HG03565 (cell line): ENCODE measurements at regions not wholly inside any gene's neighbourhood (a gene's known extent, or its start where the extent isn't known, plus 50 kb on each side); places are given as distances from the start of the nearest gene placed in this dataset.
A peak's percentile ranks its signal among the peaks of the same experiment; 100 is the strongest.

ENCODE experiments used
- ATAC-seq: cut with Tn5 transposase; IDR thresholded peaks from one replicate; pipeline ENCODE4 v1.9.1; 2021; ENCODE audit warnings: mild to moderate bottlenecking, moderate library complexity; ENCODE audit not compliant: unreplicated experiment

DNA sequence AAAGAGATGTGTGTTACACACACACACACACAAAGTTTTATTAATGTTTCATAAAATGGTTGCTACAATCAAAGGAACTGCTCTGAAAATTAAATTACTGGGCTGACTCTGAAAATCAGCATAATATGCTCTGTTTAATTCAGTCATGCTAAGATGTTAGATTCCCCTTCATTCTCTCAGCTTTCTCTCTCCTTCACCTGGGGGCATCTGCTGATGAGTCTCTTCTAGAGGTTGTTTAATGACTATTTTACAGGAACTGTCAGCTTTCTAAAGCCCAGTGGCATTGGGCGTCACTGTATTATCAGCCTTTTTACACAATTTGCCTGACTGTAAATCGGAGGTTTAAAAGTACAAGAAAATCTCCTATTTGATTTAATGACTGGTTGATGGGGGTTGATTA, 559.7 kb upstream of the POU3F2 start:
- ATAC-seq: no peak

DNA sequence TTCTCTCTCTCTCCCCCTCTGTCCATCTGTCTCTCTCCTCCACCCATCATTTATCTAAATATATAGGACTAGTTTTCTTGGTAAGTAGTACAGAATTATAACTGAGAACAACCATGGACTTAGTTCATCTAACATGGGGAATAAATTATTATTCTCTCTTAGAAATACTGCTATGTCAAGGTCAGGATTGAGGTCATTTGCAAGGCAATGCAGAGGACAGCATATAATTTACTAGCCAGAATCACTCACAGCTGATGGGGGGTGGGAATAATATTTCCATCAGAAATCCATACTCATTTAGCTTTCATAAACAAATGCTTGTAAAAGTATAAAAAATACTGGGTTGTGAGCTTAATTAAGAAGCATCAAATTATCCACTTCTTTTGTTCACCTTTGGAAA, 553.9 kb upstream of the POU3F2 start:
- no peak for ATAC-seq

DNA sequence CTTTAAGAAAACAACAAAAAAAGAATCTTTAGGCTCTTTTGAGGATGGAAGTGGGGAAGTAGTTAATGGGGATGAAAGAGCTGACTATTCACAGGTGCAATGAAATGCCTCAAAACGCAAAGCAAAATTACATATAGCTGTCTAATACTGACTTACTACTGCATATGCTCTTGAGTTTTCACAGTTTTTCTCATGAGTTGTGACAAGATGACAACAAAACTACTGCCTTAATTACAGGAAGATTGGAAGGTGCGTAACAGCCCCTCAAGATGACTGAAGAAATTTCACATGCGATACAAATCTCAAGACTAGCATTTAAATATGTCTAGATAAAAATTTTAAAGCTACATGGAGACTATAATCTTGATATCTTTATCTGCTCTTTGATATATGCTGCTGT, 547.8 kb upstream of the POU3F2 start:
- no peak for ATAC-seq

DNA sequence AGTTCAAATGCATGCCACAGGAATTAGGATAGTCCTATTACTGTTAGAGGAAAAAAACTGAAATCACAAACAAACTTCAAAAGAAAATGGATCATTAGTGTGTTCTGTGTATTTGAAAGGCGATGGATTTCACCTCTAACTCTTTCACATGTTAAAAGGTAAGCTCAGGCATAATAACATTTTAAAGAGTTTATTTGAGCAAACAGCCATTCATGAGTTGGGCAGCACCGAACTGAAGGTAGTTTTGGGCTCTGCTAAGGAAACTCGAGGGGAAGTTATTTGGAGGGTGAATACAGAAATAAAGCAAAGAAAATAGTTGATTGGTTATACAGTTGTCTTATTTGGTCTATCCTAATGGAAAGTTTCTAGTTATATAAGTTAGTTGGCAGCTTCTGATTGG, 546.5 kb upstream of the POU3F2 start:
- no peak for ATAC-seq

DNA sequence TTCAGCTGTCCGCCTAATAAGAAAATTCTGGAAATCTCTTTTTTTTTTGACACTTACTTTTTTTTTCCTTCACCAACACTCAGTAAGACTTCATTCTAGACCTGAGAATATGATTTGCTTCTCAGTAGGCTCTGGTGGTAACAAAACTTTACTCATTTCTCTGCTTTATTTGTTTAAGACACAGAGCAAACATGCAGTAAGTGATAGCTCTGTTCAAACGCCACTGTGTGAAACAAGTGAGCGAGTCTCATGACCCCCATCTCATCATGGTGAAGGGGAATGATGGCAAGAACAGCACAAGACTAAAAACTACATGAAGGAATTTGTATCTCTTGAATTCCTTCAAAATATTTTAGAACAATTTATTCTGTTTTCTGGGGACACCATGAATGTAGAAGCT, 541.6 kb upstream of the POU3F2 start:
- ATAC-seq: no peak

DNA sequence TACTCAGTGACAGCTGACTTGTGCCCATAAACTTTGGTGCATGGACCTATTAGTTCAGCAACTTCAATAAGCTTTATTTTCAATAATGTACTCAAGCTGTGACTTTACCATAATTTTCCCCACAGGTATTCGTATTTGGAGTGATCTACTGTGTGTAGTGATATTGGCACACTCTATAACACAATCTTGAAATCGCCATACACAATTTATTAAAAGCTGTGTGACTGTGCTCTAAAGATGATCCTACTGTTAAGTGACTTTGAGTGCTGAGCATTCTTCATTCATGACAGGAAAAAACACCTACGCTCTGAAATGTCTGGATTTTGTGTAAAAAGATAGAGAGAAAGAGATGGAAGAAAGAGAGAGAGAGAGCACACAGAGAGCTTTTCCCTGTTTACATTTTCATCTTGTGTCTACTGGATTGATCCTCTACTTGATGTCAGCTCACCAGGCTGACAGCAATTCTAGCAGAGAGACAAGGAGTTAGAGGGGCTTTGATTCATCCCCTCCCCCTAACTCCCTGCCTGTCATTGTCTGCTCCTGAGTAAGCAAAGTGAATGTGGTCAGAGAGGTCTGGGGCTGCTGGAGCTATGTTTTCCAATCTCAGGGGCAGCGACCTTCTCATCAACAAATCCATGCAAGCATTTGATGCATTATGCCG, 538.7 kb upstream of the POU3F2 start:
- ATAC-seq: no peak

DNA sequence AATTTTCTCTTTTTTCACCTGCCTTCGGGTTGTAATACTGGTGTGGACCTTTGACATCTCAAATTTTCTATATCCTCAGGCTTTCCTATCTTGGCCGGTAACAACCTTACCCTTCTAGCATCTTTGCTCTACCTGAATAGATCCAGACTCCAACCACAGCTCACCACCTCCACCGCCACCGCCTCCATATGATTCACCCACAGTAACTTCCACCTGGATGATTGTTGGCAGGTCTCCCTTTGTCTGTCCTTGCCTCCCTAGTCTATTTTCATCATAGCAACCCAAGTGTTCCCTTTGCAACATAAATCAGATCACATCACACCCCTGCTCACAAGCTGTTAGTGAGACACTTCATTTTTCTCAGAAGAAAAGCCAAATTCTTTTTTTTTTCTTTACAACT, 525.8 kb upstream of the POU3F2 start:
- no peak for ATAC-seq

DNA sequence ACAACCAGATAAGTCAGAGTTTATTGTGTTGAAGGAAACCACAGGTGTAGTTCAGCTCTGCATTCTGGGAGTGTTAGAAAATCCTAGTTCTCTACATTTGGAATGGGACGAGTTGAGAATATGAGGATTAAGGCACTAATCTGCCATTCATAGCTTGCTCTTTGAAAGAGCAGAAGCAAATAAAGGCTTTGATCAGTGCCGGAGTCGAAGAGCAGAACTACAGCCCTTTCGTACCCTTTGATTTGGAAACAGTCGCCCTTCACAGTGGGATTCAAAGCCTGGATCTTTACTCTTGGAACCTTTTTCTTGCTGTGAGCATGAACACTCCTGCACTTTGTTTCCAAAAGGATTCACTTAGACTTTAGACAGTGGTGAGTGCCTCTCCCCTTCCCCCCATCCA, 523.9 kb upstream of the POU3F2 start:
- no peak for ATAC-seq

DNA sequence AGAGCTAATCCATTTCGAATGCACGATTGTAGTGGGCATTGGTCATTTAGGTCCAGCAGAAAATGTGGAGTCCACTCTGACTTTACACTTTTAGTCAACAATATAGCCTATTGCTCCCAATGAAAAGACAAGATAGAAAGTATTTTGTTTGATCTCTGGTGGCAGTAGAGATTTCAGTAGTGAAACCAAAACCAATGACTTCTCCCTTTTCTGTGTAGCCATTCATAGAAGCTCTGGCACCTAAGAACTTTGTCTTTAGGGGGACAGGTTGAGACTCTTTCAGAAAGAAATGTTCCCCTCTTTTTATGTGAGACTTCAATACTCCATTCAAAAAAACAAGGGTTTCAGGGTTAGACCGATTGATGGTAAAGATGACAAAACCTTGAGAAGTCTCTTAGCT, 510.8 kb upstream of the POU3F2 start:
- ATAC-seq: peak; percentile 94

DNA sequence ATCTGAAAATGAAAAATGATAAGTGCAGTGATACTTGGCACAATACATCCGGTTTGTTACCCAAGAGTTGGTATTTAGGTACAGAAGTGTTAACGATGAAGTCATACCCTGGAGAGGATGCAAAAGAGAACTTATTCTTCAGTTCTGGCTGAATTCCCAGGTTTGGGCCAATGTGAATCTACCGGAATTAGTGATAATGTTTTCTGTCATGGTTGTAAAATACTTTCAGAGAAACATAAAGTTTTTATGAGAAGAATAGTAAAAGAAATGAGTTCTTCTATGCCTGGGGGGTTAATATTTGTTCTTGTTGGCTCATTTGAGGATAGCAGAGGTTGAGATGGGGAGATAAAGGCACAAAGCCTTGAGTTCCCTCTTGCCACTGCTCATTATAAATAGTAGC, 509.9 kb upstream of the POU3F2 start:
- ATAC-seq: no peak

DNA sequence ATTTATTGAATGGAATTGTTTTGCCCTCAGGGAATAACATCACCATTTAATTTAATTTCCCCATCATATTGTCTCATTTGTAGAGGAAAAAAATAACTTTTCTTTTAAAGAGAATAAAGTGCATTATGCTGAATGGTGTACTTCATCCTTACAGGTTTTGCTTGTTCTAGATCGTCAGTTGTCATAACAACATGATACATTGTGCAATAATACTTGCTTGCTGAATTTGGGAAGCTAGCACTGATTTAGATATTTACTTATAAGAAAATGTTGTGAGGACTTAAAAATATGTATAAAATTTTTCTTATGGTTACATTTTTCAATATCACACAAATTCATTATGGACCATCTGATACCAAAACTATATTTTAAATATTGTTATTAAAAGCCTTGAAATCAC, 509.0 kb upstream of the POU3F2 start:
- no peak for ATAC-seq

DNA sequence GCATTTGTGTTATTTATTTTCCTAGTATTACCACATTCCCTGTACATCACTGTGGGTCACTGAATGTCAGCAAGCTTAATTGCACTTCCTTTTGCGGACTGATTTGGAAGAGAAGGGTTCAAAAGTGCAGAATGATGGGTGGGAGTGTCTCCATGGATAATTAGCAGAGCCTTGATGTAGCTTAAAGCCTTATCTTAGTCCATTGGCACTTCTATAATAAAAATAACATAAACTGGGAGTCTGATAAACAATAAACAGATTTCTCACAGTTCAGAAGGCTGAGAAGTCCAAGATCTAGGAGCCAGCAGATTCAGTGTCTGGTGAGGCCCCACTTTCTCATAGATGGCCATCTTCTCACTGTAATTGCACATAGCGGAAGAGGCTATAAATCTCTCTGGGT, 501.1 kb upstream of the POU3F2 start:
- ATAC-seq: no peak

DNA sequence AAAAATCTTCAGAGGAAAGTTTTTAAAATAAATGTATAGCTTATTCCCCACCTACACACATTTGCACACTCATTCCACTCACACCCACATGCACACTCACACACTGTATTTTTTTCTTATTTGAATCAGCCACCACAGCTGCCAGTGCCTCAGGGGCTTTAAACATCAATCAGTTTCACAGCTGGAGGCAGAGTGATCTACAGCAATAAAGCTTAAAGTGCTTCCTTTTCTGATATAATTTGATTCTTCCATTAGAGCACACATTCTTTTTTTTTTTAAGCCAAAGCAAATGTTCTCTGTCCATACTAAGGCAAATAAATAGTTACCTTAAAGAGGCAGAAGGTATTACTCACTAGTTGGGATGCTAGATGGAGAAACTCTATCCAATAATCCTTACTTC, 498.8 kb upstream of the POU3F2 start:
- no peak for ATAC-seq

DNA sequence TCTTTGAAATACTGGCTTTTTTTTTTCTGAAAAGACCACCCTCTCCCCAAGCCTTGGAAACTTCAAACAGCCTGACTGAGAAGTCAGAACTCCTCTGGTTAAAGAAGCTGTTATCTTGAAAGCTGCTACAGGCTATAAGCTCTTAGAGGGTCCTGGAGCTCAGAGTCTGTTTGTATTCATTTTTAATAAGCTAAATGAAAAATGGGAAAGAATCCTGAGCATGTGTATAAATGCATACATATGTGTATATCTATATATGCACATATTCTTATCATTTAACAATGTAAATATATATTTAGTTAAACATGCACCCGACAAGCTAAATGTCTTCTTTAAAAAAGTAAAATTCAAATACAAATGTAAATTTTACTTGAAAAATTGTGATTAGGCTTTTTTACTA, 494.9 kb upstream of the POU3F2 start:
- ATAC-seq: no peak

DNA sequence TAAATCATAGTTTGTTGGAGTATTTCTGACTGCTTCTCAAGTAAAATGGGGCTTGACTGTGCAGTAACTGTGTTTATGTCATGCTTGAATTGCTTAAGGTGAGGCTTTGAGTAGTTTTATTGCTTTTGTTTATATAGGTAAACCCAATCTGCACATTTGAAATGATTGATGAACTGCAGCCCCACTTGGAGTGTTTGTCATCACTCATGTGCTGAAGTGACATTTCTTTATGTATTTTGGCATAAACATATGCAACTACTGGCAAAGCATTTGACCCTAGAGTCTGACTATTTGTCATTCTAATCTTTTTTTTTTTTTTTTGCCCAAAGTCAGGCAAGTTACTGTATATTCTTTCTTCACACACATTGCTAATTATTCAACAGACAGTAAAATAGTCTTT, 491.4 kb upstream of the POU3F2 start:
- ATAC-seq: no peak

DNA sequence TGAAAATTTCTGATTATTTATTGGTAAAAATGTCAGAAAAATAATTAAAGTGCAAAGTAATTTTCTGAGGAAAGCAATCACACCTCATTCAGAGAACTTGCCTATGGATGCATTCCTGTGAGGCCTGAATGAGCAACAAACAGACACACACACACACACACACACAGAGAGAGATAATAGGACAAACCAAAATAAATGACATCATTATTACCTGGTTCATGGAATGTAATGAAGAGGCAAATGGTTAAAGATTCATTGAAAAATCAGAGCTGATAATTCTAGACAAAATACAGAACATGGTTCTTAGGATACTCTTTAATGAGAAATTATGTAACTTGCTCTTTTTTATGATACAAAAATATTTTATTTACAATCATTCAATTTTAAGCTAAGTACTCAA, 490.6 kb upstream of the POU3F2 start:
- no peak for ATAC-seq

DNA sequence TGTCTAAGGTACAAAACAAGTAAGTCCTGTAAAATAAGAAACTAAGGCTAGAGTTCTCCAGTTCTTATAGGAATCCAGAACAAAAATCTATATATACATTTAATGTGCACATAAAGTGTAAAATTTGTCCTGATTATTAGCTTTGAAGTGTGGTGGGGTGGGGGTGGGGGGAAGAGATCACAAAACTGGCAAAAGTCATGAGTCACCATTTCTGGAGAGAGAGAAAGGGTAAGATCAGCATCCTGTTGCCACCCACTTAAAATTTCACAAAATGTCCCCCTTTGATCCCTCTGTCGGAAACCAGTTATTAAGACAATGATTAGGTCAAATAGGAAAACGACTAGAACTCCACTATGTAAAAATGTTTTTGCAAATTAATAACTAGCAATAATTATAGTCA, 482.0 kb upstream of the POU3F2 start:
- no peak for ATAC-seq

DNA sequence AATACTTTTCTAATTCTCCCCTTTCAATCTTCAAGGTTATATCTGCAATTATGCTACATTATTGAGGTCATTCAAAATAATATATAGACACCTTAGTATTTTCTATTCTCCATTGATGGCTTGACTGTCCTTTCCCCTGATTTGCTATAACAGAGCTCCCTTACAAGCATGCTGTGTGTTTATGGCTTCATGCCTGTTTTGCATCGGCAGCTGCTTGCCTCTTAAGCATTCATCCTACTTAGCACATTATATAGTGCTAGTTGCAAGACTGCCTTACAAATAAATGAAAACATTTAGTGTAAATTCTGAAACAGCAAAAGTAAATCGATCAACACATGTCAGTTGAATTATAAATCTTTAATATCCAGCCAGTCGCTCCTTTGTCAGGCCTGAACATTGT, 476.2 kb upstream of the POU3F2 start:
- ATAC-seq: no peak

DNA sequence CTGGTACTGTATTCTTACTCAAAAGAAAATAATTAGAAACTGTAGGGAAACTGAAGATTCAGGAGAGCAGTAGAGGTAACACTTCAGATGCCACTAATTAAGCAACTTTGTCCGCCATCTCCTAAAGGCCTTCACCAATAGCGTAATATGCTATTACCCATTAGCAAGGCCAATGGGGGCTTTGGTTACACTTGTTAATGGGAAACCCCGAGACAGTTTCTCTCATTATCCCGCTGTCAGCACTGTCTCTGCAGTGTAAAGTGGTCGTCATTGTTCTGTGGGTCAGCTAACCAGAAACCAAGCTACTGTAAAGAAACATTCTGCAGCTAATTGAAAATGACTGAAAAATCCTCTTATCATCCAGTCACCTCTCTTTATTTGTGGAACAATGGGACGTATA, 468.0 kb upstream of the POU3F2 start:
- no peak for ATAC-seq

DNA sequence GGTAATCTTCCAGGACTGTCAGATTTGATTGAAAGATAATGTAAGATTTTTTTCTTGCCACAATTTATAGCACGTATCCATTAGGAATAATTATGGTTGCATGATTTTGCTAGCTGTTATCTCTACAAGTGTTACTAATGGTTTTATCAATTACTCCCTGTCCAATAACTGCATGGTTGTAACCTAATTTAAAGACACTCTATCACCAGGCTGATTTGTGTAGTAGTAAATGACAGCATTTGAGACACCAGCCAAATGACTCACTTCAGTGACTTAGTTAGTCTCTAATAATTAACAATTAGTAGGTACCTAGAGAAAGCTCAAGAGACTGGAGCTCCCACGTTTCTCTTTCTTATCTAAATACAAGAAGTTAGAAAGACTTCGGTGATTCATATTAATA, 453.8 kb upstream of the POU3F2 start:
- ATAC-seq: no peak

DNA sequence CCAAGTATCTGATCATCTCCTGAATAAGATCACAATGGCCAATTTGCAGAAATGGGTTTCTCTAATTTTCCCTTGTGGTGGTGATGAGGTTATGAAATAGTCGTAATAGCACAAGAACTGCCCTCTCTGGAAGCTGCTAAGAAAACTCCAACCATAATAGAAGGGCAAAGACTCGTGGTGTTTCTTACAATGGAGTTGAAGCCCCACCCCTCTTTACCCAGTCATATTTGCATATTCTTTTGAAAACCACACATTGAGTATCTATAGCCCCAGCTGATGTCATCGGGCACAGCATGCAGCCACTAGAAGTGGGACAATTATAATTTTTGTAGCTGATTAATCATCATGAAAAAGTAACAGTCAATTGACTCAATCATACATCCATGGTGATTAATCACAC, 452.1 kb upstream of the POU3F2 start:
- no peak for ATAC-seq

DNA sequence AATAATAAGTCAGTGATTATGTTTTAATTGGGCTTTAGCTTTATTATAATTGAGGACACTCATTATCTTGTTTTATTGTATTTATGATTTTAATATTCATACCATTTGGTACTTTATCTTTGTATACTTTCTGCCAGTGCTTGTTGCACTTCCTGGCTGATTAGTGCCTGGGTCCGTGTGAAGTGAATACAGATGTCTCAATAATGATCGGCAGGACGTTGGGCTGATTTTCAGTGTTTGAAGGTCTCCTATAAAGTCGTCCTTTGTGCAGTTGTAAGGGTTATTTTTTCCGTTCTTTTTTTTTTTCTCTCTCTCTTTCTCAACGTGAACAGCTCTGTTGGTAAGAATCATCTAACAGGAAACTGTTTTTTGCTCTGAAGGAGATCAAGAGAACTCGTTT, 450.0 kb upstream of the POU3F2 start:
- no peak for ATAC-seq

DNA sequence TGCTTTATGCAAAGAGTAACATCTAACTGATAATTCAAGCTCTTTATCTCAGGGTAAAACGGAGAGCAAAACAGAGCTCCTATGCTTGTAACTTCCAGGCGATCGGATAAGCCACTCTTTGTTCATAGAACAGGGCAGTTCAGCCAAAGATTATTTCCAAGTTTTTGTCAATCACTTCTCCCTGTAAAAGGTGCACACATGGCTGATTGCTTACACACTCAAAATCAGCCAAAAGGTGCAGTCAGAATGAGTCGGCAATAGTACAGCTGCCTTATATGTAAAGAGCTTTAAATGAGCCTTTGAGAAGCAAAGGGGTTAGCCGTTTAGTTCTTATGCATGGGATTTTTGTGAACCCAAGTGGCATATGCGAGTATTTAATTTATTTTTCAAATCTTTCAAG, 449.6 kb upstream of the POU3F2 start:
- ATAC-seq: no peak
